ENCODE measurements at regions not wholly inside any gene's neighbourhood (a gene's known extent, or its start where the extent isn't known, plus 50 kb on each side); places are given as distances from the start of the nearest gene placed in this dataset.

DNA sequence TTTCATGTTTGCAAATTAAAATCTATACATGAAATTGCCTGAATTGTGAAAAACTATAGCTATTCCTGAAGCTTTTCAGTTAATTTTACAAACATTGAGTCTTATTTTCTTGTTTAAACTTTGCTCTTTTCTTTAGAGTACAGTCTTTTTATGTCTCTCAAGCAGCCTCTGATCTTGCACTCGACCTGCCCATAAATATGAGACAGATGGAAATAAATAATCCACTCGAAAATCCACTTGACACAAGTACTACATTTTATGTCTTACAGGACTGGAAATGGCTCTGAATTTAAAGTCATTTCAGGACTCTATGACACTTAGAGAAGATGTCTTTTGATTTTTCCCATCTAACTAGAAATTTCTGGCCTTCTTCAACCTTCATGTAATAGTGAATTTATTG lies 283.8 kb downstream of the USP25 start:
- Histone ChIP-seq H3K4me1 (ENCODE audit: control insufficient read depth, insufficient read depth, low read length) (no peaks in the 10 kb centered on the region), H3K27ac (ENCODE audit: low read depth, low read length) (no peak overlapping the region), H3K9ac (ENCODE audit: low read depth, low read length) (no peak overlapping the region)

DNA sequence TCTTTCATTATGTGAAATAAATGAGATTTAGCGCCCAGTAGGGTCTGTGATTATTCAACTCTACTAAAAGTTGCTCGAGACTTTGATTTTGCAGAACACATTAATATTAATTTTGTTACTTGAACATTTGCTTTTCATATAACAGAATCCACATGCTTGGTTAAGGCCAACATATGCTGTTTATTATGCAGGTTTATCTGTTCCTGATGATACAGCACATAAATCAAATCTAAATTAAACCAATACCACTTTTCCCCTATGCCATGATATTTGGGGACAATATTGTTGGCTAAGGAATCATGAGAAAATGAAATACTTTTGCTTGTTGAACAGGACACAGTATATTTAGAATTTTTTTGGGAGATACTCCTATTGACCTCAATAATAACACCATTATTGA lies 291.1 kb downstream of the USP25 start:
- Histone ChIP-seq H3K4me3 (ENCODE audit: low read depth, low read length) (no peak overlapping the region), H3K4me1 (ENCODE audit: control insufficient read depth, insufficient read depth, low read length) (no peaks in the 10 kb centered on the region), H3K27ac (ENCODE audit: low read depth, low read length) (no peak overlapping the region), H3K36me3 (ENCODE audit: control insufficient read depth, insufficient read depth, low read length) (no peaks in the 10 kb centered on the region), H3K9ac (ENCODE audit: low read depth, low read length) (no peak overlapping the region), H3K9me3 (ENCODE audit: control insufficient read depth, insufficient read depth, low read length) (no peaks in the 10 kb centered on the region), H3K27me3 (ENCODE audit: control insufficient read depth, insufficient read depth, low read length) (no peaks in the 10 kb centered on the region)

More for the DNA sequence above, 283.8 kb downstream of the USP25 start:
- Histone ChIP-seq H3K36me3 (ENCODE audit: control insufficient read depth, insufficient read depth, low read length) (no peaks in the 10 kb centered on the region), H3K27me3 (ENCODE audit: control insufficient read depth, insufficient read depth, low read length) (no peaks in the 10 kb centered on the region), H3K9me3 (ENCODE audit: control insufficient read depth, insufficient read depth, low read length) (no peaks in the 10 kb centered on the region), H3K4me3 (ENCODE audit: low read depth, low read length) (no peak overlapping the region)

DNA sequence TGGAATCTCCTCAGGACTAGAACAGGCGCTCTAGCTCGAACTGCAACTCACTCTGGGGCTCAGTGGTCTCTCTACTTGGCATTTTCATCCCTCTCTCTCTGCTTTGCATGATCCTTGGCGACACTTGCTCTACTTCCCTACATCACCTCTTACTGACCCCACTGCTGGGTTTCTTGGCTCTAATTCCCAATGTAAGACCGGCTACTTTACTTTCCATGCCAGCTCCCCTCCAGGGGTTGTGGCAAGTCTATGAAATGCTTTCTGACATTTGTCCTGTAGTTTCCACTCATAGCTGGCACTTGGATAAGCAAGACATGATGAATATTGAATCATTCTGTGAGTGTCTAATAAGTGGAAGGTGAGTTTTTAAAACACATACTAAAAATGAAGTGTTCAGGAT lies 292.3 kb downstream of the USP25 start:
- Histone ChIP-seq H3K27me3 (ENCODE audit: control insufficient read depth, insufficient read depth, low read length) (no peaks in the 10 kb centered on the region), H3K4me1 (ENCODE audit: control insufficient read depth, insufficient read depth, low read length) (no peaks in the 10 kb centered on the region), H3K36me3 (ENCODE audit: control insufficient read depth, insufficient read depth, low read length) (no peaks in the 10 kb centered on the region), H3K27ac (ENCODE audit: low read depth, low read length) (no peak overlapping the region), H3K4me3 (ENCODE audit: low read depth, low read length) (no peak overlapping the region), H3K9ac (ENCODE audit: low read depth, low read length) (no peak overlapping the region), H3K9me3 (ENCODE audit: control insufficient read depth, insufficient read depth, low read length) (no peaks in the 10 kb centered on the region)

DNA sequence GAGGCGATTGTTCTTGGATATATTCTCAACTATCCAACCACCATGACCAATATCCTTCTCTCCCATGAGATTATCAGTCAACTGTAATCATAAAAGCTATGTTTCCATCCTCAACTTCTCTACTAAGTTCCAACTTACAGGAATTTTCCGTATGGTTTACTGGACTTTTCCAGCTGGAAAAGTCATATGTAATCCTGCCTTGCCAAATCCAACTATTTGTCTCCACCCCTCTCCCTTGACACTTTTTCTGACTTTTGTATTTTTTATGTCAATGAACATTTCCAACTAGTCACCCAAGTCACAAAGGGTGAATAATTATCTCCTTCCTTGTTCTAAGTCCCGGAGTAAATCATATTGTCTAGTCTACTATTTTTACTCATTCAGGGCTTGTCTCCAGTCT lies 293.1 kb downstream of the USP25 start:
- Histone ChIP-seq H3K4me1 (ENCODE audit: control insufficient read depth, insufficient read depth, low read length) (no peaks in the 10 kb centered on the region), H3K36me3 (ENCODE audit: control insufficient read depth, insufficient read depth, low read length) (no peaks in the 10 kb centered on the region), H3K4me3 (ENCODE audit: low read depth, low read length) (no peak overlapping the region), H3K27me3 (ENCODE audit: control insufficient read depth, insufficient read depth, low read length) (no peaks in the 10 kb centered on the region), H3K9me3 (ENCODE audit: control insufficient read depth, insufficient read depth, low read length) (no peaks in the 10 kb centered on the region), H3K27ac (ENCODE audit: low read depth, low read length) (no peak overlapping the region), H3K9ac (ENCODE audit: low read depth, low read length) (no peak overlapping the region)

DNA sequence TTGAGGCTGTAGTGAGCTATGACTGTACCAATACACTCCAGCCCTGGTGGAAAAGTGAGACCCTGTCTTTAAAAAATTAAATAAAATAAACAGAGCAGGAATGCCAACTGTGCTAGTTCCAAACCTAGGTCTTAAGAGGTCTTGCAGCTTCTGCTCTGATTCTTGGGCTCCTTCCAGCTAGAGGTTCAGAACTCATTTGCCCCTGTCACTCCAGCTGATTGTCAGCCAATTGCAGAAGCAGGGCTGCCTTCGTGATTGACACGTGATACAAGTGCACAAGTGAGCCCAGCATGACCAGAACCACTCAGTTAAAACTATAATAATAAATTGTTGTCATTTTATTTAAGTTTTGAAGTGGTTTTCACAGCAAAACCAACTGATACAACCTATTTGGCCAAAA lies 298.4 kb downstream of the USP25 start:
- H3K9me3 ChIP-seq (ENCODE audit: control insufficient read depth, insufficient read depth, low read length) = no peaks in the 10 kb centered on the region
- no peaks in the 10 kb centered on the region for H3K36me3 ChIP-seq (ENCODE audit: control insufficient read depth, insufficient read depth, low read length)
- no peaks in the 10 kb centered on the region for H3K27me3 ChIP-seq (ENCODE audit: control insufficient read depth, insufficient read depth, low read length)
- no peak overlapping the region for H3K27ac ChIP-seq (ENCODE audit: low read depth, low read length)
- no peak overlapping the region for H3K4me3 ChIP-seq (ENCODE audit: low read depth, low read length)
- H3K4me1 ChIP-seq (ENCODE audit: control insufficient read depth, insufficient read depth, low read length) = no peaks in the 10 kb centered on the region
- no peak overlapping the region for H3K9ac ChIP-seq (ENCODE audit: low read depth, low read length)

DNA sequence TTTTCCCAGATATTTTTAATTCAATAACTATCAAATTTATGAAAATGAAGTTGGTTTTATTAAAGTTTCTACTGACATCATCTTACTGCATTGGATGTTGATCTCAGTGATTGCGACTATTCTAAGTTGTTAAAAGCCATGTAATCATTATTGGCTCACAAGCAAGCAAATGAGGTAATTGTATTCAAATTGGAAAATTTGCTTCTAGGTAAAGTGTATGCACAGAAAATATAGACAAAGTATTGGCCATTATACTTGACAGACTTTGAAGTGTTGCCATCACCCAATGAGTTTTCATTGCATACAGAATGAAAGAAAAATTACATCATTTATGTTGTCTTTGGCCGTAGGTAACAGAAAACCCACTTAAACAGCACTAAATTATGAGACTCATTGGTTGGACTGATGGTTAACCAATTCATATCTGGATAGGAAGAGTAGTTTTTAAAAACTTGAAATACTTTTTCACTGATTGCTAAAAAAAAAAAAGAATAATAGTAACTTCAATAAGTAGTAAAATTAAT lies 299.2 kb downstream of the USP25 start:
- no peak overlapping the region for H3K9ac ChIP-seq (ENCODE audit: low read depth, low read length)
- H3K4me3 ChIP-seq (ENCODE audit: low read depth, low read length) = no peak overlapping the region
- H3K4me1 ChIP-seq (ENCODE audit: control insufficient read depth, insufficient read depth, low read length) = peaks cover under 1% of the 10 kb centered on the region; the same call in 1 of the 2 replicates
- no peaks in the 10 kb centered on the region for H3K27me3 ChIP-seq (ENCODE audit: control insufficient read depth, insufficient read depth, low read length)
- H3K9me3 ChIP-seq (ENCODE audit: control insufficient read depth, insufficient read depth, low read length) = no peaks in the 10 kb centered on the region
- no peaks in the 10 kb centered on the region for H3K36me3 ChIP-seq (ENCODE audit: control insufficient read depth, insufficient read depth, low read length)
- H3K27ac ChIP-seq (ENCODE audit: low read depth, low read length) = no peak overlapping the region

DNA sequence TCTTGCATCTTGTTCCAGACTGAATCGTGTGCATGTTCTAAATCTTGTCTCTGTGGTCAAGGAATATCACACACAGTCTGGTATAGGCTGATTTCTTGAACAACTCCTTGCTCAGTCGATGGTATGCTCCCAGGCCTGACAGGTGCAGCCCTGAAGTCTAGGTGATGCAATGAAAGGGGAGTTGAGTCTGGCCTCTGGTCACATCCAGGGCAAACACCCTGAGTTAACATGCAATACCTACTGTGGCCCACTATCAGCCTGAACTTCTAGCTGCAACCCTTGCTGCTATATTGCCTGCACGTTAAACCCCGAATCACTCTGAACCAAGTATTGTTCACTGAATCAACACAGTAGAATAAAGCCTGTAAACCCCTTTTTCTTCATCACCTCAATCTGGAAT lies 303.4 kb downstream of the USP25 start:
- Histone ChIP-seq H3K9ac (ENCODE audit: low read depth, low read length) (no peak overlapping the region), H3K27me3 (ENCODE audit: control insufficient read depth, insufficient read depth, low read length) (no peaks in the 10 kb centered on the region)

DNA sequence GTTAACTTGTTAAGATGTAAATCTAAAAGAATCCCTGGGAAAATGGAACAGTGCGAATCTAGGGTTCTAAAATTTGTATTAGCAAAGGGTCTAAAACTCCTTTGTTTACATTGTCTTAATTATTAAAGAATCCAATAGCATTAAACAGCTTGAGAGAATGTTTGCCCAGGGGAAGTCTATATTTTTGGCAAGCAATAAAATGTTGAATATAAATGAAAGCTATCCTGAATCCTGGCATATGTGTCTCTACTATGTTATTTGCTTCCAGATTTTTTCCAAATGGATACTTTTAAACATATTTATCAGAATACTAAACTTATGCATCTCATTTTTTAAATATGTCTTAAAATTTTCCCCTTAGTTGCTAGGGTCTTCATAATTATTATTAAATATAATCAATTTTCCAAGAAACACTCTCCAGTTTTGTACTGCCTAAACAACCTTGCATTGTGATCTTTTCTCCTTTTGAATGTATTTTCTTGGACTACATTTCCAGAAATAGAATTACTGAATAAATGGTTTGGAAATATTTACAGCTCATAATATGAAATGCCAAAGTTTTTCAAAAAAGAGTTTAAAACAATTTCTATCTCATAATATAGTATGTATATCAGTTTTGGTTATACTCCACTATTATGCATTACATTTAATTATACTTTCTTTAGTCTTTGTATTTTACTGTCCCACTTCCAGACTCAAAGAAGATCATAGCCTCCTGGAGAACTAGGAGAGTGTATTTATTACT lies 304.8 kb downstream of the USP25 start:
- Histone ChIP-seq H3K9ac (ENCODE audit: low read depth, low read length) (no peak overlapping the region), H3K27me3 (ENCODE audit: control insufficient read depth, insufficient read depth, low read length) (no peaks in the 10 kb centered on the region), H3K4me3 (ENCODE audit: low read depth, low read length) (no peak overlapping the region), H3K9me3 (ENCODE audit: control insufficient read depth, insufficient read depth, low read length) (0 out of 2 replicates have a peak, but pooled peaks cover under 1% of the 10 kb centered on the region), H3K27ac (ENCODE audit: low read depth, low read length) (no peak overlapping the region), H3K4me1 (ENCODE audit: control insufficient read depth, insufficient read depth, low read length) (peaks cover 4% of the 10 kb centered on the region; the same call in 1 of the 2 replicates), H3K36me3 (ENCODE audit: control insufficient read depth, insufficient read depth, low read length) (no peaks in the 10 kb centered on the region)

More for the DNA sequence above, 303.4 kb downstream of the USP25 start:
- peaks cover 4% of the 10 kb centered on the region; the same call in 1 of the 2 replicates for H3K4me1 ChIP-seq (ENCODE audit: control insufficient read depth, insufficient read depth, low read length)
- no peak overlapping the region for H3K4me3 ChIP-seq (ENCODE audit: low read depth, low read length)
- H3K36me3 ChIP-seq (ENCODE audit: control insufficient read depth, insufficient read depth, low read length) = no peaks in the 10 kb centered on the region
- H3K9me3 ChIP-seq (ENCODE audit: control insufficient read depth, insufficient read depth, low read length) = no peaks in the 10 kb centered on the region
- no peak overlapping the region for H3K27ac ChIP-seq (ENCODE audit: low read depth, low read length)

DNA sequence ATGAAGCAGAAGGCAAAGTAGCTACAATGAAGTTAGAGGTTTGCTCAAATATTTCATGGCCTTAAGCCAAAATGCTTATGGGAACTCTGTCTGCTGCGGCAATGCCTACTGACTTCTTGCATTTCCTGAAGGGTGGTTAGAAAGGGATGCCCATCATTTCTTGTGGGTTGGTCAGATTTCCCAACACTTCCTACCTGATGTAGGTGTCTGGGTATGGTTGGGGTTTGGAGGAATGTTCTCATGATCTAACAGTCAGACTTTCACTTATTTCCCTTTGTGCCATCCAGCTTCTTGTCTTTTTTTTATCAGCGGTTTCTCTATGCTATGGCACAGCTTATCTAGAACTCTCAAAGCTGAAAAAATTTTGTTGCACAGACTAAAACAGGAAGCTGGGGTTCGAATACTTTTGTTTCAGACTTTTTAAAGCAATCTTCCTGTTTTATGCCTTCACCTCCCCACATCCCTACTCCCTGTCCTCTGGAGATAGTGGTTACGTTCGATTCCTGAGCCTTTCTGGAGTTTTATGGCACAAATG lies 307.7 kb downstream of the USP25 start:
- Histone ChIP-seq H3K36me3 (ENCODE audit: control insufficient read depth, insufficient read depth, low read length) (no peaks in the 10 kb centered on the region), H3K4me1 (ENCODE audit: control insufficient read depth, insufficient read depth, low read length) (peaks cover 4% of the 10 kb centered on the region; the same call in 1 of the 2 replicates), H3K27me3 (ENCODE audit: control insufficient read depth, insufficient read depth, low read length) (no peaks in the 10 kb centered on the region), H3K27ac (ENCODE audit: low read depth, low read length) (no peak overlapping the region), H3K4me3 (ENCODE audit: low read depth, low read length) (no peak overlapping the region), H3K9ac (ENCODE audit: low read depth, low read length) (no peak overlapping the region), H3K9me3 (ENCODE audit: control insufficient read depth, insufficient read depth, low read length) (0 out of 2 replicates have a peak, but pooled peaks cover 3% of the 10 kb centered on the region)

DNA sequence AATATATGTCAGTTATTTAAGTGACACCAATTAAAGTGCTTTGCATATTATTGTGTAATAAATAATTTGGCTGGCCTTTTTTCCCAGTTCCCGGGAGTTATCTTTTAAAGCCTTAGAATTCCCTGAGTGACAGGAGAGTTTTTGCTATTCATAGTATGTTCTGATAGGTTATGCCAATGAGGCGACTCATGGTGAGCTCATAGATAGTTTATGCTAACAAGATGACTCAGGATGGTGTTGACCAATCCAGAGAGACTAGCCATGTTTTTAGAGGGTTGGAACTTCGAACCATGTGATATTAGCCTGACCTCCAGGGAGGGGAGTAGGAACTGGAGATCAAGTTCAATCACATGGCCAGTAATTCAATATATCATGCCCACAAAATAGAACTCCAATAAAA lies 310.8 kb downstream of the USP25 start:
- Histone ChIP-seq H3K9ac (ENCODE audit: low read depth, low read length) (no peak overlapping the region), H3K27me3 (ENCODE audit: control insufficient read depth, insufficient read depth, low read length) (no peaks in the 10 kb centered on the region), H3K9me3 (ENCODE audit: control insufficient read depth, insufficient read depth, low read length) (0 out of 2 replicates have a peak, but pooled peaks cover 3% of the 10 kb centered on the region), H3K27ac (ENCODE audit: low read depth, low read length) (no peak overlapping the region), H3K4me1 (ENCODE audit: control insufficient read depth, insufficient read depth, low read length) (no peaks in the 10 kb centered on the region), H3K36me3 (ENCODE audit: control insufficient read depth, insufficient read depth, low read length) (no peaks in the 10 kb centered on the region), H3K4me3 (ENCODE audit: low read depth, low read length) (no peak overlapping the region)

DNA sequence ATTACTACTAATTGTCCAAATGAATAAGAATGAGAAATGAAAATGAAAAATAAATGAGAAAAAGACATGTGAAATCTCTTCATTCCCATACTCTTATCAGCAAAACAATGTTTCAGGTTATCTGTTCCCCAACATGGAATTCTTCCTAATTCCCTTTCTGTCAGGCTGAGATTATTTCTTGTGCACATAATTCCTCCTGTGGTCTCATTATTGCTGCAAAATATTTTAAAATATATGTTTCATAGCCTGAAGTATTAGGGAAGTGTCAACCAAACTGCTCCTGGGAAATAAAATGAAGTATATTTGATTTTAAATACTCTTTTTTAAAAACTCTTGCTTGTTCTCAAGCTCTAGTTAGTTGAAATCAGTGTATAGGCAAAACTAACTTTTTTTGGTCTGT lies 314.9 kb downstream of the USP25 start:
- no peak overlapping the region for H3K4me3 ChIP-seq (ENCODE audit: low read depth, low read length)
- 0 out of 2 replicates have a peak, but pooled peaks cover 1% of the 10 kb centered on the region for H3K9me3 ChIP-seq (ENCODE audit: control insufficient read depth, insufficient read depth, low read length)
- H3K27me3 ChIP-seq (ENCODE audit: control insufficient read depth, insufficient read depth, low read length) = no peaks in the 10 kb centered on the region
- no peaks in the 10 kb centered on the region for H3K4me1 ChIP-seq (ENCODE audit: control insufficient read depth, insufficient read depth, low read length)
- no peak overlapping the region for H3K9ac ChIP-seq (ENCODE audit: low read depth, low read length)
- no peak overlapping the region for H3K27ac ChIP-seq (ENCODE audit: low read depth, low read length)
- no peaks in the 10 kb centered on the region for H3K36me3 ChIP-seq (ENCODE audit: control insufficient read depth, insufficient read depth, low read length)
